ENCODE measurements at regions not wholly inside any gene's neighbourhood (a gene's known extent, or its start where the extent isn't known, plus 50 kb on each side); places are given as distances from the start of the nearest gene placed in this dataset.
"Not testable (repeated sequence)": the region's sequence is repeated elsewhere in the genome, so short reads cannot be mapped to it uniquely, and the experiment has no call there.

DNA sequence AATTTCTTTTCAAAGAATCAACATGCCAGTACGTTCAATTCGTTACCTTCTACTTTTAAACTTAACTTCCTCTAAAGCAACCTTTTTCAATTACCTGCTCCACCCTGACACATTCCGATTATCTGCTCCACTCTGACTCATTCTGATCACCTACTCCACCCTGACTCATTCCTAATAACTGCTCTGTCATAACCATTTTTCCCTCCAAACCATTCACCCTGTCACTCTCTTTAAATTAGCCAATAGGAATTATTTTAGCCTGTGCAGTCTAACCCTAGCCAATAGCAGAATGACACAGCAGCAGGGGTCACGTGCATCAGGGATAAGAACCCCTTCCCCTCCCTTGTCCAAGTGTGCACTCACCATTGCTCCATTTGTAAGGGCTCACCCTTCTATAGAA is 557.4 kb upstream of the EYS start:
- Histone ChIP-seq H3K4me2 (ENCODE audit: insufficient read depth, low read length) (no peak overlapping the region), H3K9me3 (ENCODE audit: insufficient read depth, low read length, severe bottlenecking) (peaks cover 3% of the 10 kb centered on the region), H3K4me3 (ENCODE audit: low read depth in 1 of 2, low read length in 2 of 2) (no peak overlapping the region), H3K79me2 (ENCODE audit: insufficient read depth, low read length) (no peaks in the 10 kb centered on the region), H3K27me3 (ENCODE audit: insufficient read depth, low read length, poor library complexity) (no peaks in the 10 kb centered on the region), H3K4me1 (ENCODE audit: insufficient read depth, low read length) (no peaks in the 10 kb centered on the region), H2AFZ (ENCODE audit: low read depth, low read length) (no peak overlapping the region), H4K20me1 (ENCODE audit: insufficient read depth, low read length) (no peaks in the 10 kb centered on the region), H3K36me3 (ENCODE audit: insufficient read depth, low read length) (no peaks in the 10 kb centered on the region), H3K27ac (ENCODE audit: low read length) (no peak overlapping the region), H3K9ac (ENCODE audit: low read depth, low read length) (no peak overlapping the region)
- no peak for DNase-seq
- no peak for ATAC-seq (ENCODE audit: insufficient read depth, low read depth)
- no peak for TF ChIP-seq EZH2 (IDR thresholded peaks at IDR 0.05; ENCODE audit: borderline replicate concordance, low read depth, low read length, severe bottlenecking)
- TF ChIP-seq, protein P1, sequence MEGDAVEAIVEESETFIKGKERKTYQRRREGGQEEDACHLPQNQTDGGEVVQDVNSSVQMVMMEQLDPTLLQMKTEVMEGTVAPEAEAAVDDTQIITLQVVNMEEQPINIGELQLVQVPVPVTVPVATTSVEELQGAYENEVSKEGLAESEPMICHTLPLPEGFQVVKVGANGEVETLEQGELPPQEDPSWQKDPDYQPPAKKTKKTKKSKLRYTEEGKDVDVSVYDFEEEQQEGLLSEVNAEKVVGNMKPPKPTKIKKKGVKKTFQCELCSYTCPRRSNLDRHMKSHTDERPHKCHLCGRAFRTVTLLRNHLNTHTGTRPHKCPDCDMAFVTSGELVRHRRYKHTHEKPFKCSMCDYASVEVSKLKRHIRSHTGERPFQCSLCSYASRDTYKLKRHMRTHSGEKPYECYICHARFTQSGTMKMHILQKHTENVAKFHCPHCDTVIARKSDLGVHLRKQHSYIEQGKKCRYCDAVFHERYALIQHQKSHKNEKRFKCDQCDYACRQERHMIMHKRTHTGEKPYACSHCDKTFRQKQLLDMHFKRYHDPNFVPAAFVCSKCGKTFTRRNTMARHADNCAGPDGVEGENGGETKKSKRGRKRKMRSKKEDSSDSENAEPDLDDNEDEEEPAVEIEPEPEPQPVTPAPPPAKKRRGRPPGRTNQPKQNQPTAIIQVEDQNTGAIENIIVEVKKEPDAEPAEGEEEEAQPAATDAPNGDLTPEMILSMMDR (IDR thresholded peaks at IDR 0.05; ENCODE audit: borderline replicate concordance, extremely low read depth, low read length, poor library complexity, severe bottlenecking): no peak

DNA sequence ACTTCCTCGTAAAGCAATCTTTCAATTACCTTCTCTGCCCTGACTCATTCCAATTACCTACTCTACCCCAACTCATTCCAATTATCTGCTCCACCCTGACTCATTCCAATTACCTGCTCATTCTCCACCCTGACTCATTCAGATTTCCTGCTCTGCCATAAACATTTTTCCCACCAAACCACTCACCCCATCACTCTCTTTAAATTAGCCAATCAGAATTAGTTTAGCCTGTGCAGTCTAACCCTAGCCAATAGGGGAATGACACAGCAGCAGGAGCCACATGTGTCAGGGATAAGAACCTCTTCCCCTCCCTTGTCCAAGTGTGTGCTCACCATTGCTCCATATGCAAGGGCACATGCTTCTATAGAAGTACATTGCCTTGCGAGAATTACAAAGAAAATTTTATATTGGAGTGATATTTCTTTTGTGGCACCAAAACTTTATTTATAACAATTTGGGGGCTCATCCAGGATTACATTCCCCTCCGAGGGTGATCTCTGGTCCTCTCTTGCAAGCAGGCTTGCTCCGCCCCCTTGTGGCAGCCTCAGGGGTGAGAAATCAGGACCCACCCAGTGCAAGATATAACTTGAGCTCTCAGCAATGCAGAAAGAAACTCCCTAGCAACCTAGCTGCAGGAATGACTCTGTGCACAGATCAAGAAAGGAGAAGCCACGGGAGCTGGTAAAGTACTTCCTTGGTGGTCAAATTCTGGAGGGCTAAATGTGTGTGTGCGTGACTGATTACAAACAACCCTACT is 551.9 kb upstream of the EYS start:
- not testable (repeated sequence) for H2AFZ ChIP-seq (ENCODE audit: low read depth, low read length); H3K4me2 ChIP-seq (ENCODE audit: insufficient read depth, low read length); H3K4me1 ChIP-seq (ENCODE audit: insufficient read depth, low read length); ATAC-seq (ENCODE audit: insufficient read depth, low read depth); H3K4me3 ChIP-seq (ENCODE audit: low read depth in 1 of 2, low read length in 2 of 2); H3K9me3 ChIP-seq (ENCODE audit: insufficient read depth, low read length, severe bottlenecking); H3K79me2 ChIP-seq (ENCODE audit: insufficient read depth, low read length); DNase-seq; H4K20me1 ChIP-seq (ENCODE audit: insufficient read depth, low read length); H3K9ac ChIP-seq (ENCODE audit: low read depth, low read length); H3K27ac ChIP-seq (ENCODE audit: low read length); H3K27me3 ChIP-seq (ENCODE audit: insufficient read depth, low read length, poor library complexity); H3K36me3 ChIP-seq (ENCODE audit: insufficient read depth, low read length)

DNA sequence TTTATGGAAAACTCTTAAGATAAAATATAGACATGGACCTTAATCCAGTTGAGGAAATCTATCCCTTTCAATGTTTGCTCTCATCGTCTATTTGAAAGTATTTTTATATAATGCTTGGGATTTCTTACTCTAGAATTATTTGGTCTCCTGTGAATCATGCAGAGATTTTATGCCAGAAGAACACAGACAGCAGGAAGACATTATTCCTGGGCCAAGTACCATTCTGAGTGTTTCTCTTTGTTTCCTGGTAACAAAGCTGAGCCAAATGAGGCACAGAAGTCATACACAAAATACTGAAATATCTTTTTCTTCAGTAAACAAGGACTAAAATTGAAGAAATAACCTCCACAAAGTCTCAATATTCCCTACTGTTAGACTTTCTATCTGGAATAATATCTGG is 538.2 kb upstream of the EYS start:
- Histone ChIP-seq H3K9me3 (ENCODE audit: insufficient read depth, low read length, severe bottlenecking) (no peaks in the 10 kb centered on the region), H3K36me3 (ENCODE audit: insufficient read depth, low read length) (no peaks in the 10 kb centered on the region), H3K4me1 (ENCODE audit: insufficient read depth, low read length) (no peaks in the 10 kb centered on the region), H3K79me2 (ENCODE audit: insufficient read depth, low read length) (no peaks in the 10 kb centered on the region), H2AFZ (ENCODE audit: low read depth, low read length) (no peak overlapping the region), H3K4me2 (ENCODE audit: insufficient read depth, low read length) (no peak overlapping the region), H3K9ac (ENCODE audit: low read depth, low read length) (no peak overlapping the region), H3K27ac (ENCODE audit: low read length) (no peak overlapping the region), H3K27me3 (ENCODE audit: insufficient read depth, low read length, poor library complexity) (no peaks in the 10 kb centered on the region), H3K4me3 (ENCODE audit: low read depth in 1 of 2, low read length in 2 of 2) (no peak overlapping the region), H4K20me1 (ENCODE audit: insufficient read depth, low read length) (no peaks in the 10 kb centered on the region)
- TF ChIP-seq, protein P1 (IDR thresholded peaks at IDR 0.05; ENCODE audit: borderline replicate concordance, extremely low read depth, low read length, poor library complexity, severe bottlenecking): no peak
- TF ChIP-seq EZH2 (IDR thresholded peaks at IDR 0.05; ENCODE audit: borderline replicate concordance, low read depth, low read length, severe bottlenecking): no peak
- no peak for ATAC-seq (ENCODE audit: insufficient read depth, low read depth)
- DNase-seq: no peak

DNA sequence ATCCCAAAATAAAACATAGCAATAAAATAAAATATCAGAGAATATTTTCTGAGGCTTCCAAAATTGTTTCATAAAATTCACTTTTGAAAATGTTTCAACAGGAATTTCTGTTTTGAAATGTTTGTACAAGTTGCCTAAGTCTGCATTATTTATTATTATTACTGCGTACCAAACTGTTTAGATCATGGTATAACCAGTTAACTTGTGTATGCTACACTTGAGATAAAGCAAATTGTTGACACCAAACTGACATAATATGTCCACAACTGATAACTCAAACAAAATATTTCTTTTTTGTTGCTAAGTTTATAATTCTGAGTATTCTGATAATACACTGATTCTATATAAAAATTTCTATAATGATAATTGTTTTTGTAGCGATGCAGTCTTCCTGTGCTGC is 531.8 kb upstream of the EYS start:
- Histone ChIP-seq H3K27me3 (ENCODE audit: insufficient read depth, low read length, poor library complexity) (no peaks in the 10 kb centered on the region), H3K4me3 (ENCODE audit: low read depth in 1 of 2, low read length in 2 of 2) (no peak overlapping the region), H3K36me3 (ENCODE audit: insufficient read depth, low read length) (no peaks in the 10 kb centered on the region), H3K4me1 (ENCODE audit: insufficient read depth, low read length) (no peaks in the 10 kb centered on the region), H3K9me3 (ENCODE audit: insufficient read depth, low read length, severe bottlenecking) (no peaks in the 10 kb centered on the region), H3K79me2 (ENCODE audit: insufficient read depth, low read length) (no peaks in the 10 kb centered on the region), H4K20me1 (ENCODE audit: insufficient read depth, low read length) (no peaks in the 10 kb centered on the region), H3K4me2 (ENCODE audit: insufficient read depth, low read length) (no peak overlapping the region), H3K27ac (ENCODE audit: low read length) (no peak overlapping the region), H2AFZ (ENCODE audit: low read depth, low read length) (no peak overlapping the region), H3K9ac (ENCODE audit: low read depth, low read length) (no peak overlapping the region)
- ATAC-seq (ENCODE audit: insufficient read depth, low read depth) (no peak), DNase-seq (no peak)
- no peak for TF ChIP-seq EZH2 (IDR thresholded peaks at IDR 0.05; ENCODE audit: borderline replicate concordance, low read depth, low read length, severe bottlenecking)
- TF ChIP-seq, protein P1 (IDR thresholded peaks at IDR 0.05; ENCODE audit: borderline replicate concordance, extremely low read depth, low read length, poor library complexity, severe bottlenecking): no peak
